Stimulated activated CD4-positive, alpha-beta T cell treated with anti-CD3 and anti-CD28 coated beads, TNF-alpha, amount 100 ng/mL, for 4 hours (primary cell): ENCODE measurements at regions not wholly inside any gene's neighbourhood (a gene's known extent, or its start where the extent isn't known, plus 50 kb on each side); places are given as distances from the start of the nearest gene placed in this dataset.

ENCODE experiments used
- DNase-seq, 3 experiments: peaks; one replicate each; pipeline ENCODE4 v3.0.0-alpha.2; 2020; ENCODE audit warnings: low read depth in 3 of 3

DNA sequence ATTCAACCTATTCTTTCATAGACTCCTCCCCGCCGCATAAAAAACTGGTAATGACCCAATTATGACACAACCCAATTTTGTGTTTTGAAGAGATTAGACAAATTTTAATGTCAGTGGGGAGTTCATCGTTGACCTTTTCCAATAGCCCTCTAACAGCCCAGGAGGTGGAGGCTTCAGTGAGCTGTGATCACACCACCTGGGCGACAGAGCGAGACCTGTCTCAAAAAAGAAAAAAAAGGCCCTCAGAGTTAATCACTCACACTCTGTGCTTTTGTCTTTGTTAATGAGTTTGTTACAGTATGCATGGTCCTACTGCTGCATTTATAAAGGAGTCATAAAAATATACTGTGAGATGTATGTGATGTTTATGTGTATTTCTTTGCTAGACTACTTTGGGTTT is 510.6 kb downstream of the CPS1 start:
- no peak for DNase-seq

- no peak for DNase-seq
Measured at GRCh38 chr2:211068108-211068780, 511.8 kb downstream of the CPS1 start.

DNA sequence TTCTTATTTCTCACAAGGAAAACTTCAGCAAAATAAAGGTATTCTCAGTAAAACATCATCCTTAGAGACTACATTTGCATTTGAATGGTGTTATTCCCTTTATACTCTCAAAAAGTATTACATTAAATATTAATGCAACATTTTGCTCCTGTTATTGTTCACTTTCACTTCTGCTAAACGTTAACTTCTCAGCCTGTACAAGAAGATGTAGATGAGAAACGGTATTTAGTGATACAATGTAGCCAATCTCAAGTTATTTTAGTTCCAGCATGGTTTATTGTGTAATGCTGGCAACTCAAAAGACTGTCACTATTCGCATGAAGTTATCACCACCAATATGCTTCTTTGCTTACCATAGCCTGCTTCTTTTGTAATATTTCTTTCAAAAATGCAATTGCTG is 514.1 kb downstream of the CPS1 start:
- no peak for DNase-seq

- DNase-seq = no peak
Measured at GRCh38 chr2:211077216-211077767, 520.9 kb downstream of the CPS1 start.

- DNase-seq = no peak
Measured at GRCh38 chr2:211084352-211084751, 528.0 kb downstream of the CPS1 start.

DNA sequence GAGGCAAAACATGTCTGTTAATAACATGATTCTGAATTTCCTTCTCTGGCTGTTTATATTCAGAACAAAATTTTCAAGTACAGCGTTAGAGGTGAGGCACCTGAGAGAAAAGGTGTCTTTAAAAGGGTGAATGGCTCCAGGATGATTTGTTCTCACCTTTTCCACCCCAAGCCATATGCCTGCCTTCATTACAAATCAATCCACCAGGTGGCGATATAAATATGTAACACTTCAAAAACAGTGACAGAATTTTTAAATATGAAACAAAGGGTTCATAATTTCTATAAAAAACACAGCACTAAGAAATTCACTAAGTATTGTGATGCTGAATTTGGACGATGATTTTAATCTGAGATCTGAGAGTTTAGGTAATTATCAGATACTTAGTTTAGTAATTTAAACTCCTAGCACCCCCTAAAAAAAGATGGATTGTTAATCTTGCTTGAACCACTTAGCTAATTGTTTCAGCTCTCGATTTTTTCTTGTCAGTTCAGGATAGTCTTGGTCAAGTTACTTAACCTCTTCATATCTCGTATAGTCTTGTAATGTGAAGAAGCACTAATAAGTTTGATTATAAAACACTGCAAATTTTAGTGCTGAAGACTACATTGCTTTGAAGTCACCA is 528.8 kb downstream of the CPS1 start:
- DNase-seq = no peak

GRCh38 chr2:211086049-211086448 is 529.6 kb downstream of the CPS1 start:
- no peak for DNase-seq

GRCh38 chr2:211089127-211089526 is 532.7 kb downstream of the CPS1 start:
- no peak for DNase-seq

GRCh38 chr2:211093743-211094303 is 537.4 kb downstream of the CPS1 start:
- DNase-seq = no peak

DNA sequence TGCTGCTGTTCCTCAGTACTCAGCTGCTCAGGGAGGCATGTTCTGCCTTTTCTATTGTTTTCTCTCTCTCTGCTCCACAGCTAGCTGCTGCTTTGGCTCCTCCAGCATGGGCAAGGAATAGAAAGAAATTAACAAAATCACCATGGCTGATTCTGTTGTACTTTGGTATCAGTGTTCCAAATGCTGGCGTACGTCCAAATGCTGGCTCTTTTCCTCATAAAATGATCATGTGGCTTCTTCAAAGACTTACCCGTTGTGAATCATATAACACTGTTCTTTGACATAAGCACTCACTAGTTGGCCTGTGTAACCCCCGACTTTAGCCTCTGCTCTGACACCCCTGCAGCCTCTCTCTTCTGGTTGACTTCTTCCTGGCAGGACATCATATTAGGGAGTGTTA is 547.6 kb downstream of the CPS1 start:
- DNase-seq = no peak

DNA sequence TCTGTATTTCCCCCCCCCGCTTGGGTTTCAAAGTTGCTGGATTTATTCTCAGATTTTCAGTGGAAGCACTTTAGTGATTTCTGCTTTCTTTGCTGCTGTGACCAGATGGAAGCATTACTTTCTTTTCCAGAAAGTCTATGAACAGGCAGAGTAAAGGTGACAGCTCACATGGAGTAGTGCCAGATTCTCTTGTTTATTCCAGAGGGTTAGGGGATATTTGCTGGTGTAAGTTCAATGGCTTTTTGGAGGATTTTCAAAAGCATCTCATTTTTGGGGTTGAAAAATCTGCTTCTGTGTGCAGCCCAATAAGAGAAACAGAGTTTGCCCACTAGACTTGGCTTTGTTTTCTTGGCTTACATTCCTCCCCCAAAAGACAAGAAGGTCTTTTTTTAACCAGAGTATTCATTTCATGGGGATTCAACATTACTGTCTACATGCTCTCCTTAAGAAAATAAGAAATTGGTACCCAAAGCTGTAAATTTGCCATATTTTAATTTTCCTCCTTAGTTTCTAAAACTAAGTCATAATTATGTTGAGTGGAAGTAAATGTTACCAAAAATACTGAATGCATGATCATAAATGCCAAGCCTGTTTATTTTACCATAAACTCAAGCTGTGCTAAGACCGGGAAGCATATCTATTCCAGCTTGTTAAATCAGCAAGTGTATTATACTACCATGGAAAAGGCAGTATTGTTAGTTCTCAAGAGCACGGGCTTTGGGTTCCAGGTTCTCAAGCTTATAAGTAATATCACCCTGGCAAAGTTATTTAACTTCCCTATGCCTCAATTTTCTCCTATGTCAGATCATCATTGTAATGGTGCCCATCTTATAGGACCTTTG is 557.2 kb downstream of the CPS1 start:
- DNase-seq = no peak

- DNase-seq = no peak
Measured at GRCh38 chr2:211114826-211115455, 558.5 kb downstream of the CPS1 start.

- no peak for DNase-seq
Measured at GRCh38 chr2:211117026-211117425, 560.6 kb downstream of the CPS1 start.

DNA sequence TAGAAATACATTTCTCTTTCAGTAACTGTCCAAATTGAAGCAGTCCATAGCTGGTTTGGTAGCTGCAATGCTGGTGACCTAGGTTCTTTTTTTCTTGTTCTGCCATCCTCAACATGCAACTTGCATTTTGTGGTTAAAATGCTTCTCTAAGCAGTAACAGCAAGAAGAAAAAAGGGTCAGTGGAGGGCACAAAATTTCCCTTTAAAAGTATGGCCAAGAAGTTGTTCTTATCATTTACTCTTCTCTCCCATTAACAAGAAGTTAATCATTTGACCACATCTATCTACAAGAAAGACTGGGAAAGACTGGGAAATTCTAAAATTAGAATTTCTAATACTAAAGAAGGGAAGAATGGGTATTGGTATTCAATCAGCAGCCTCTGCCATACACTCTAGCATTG is 569.9 kb downstream of the CPS1 start:
- no peak for DNase-seq

DNA sequence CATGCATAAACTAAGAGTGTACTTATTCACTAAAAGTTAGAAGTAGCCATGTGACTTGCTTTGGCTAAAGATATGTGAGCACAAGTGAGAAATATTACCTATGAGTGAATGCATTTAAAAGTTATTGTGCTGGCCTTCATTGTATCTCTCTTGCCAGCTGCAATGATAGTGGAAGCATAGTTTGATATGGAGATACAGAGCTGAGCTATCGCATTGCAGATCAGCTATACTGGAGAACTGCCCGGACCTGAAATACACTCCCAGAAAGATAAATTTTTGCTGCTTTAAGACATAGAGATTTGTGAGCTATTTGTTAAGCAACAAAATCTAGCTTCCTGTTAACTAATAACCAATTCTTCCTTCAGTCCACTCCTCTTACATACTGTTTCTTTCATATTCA is 571.1 kb downstream of the CPS1 start:
- DNase-seq = no peak

DNA sequence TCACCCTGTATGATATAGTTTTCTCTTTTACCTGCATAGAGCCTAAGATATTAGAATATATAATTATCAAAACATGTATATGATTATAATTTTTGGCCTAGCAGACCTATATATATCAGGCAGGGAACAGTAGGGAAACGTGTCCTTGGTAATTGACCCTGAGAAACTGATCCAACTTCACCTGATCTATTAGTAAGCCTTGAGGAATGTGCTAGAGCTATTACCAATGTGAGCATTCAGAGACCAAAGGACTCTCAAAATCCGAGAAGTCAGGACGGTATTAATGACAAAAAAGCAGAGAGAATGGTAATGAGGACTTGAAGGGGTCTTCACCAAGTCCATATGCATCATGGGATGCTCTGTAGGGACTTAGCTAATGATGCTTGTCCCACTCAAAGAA is 571.9 kb downstream of the CPS1 start:
- no peak for DNase-seq

DNA sequence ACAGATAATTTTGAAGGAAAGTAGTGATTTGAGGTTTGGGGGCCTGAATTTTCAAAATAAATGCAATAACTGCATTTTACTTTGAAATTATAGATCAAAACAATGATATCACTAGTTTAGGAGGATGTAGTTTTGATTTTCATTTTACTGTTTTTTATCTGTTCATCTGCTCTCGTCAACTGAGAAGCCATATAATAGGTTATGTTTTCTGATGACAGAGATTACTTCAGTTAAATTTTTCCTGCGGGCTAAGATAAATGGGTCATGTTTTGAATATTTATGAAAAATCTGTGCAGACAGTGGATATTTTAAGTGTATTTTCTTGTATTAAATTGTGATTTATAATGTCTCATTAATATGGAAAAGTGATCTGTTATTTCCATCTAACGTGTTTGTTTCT is 573.4 kb downstream of the CPS1 start:
- DNase-seq = no peak

DNA sequence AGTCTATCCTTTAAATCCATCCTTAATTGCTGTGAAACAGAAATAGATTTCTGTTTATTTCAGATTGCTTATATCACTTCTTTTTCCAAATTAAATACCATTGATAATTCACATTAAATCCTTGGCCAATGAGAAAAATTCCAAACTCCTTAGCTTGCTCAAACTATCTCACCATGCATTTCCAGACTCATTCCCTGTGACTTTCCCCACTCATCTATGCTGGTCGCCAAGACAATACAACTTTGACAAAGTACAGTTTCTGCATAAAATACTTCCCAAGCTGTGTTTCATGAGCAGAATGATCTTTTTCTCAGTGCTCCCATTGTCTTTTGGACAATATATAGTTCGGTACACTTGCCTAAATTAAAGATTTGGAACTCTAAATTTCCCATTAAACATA is 575.6 kb downstream of the CPS1 start:
- DNase-seq = no peak

- DNase-seq = no peak
Measured at GRCh38 chr2:211132573-211132972, 576.2 kb downstream of the CPS1 start.

GRCh38 chr2:211133766-211134165 is 577.4 kb downstream of the CPS1 start:
- DNase-seq = no peak

GRCh38 chr2:211138551-211138950 is 582.2 kb downstream of the CPS1 start:
- DNase-seq = no peak

GRCh38 chr2:211141646-211142045 is 585.2 kb downstream of the CPS1 start:
- no peak for DNase-seq
